Fibroblast of skin of right quadriceps (primary cell): ENCODE measurements at regions not wholly inside any gene's neighbourhood (a gene's known extent, or its start where the extent isn't known, plus 50 kb on each side); places are given as distances from the start of the nearest gene placed in this dataset.

Experiments
- DNase-seq: peaks from one replicate; pipeline ENCODE4 v3.0.0-alpha.2; 2013

GRCh38 chr2:100222844-100223243 is 80.5 kb upstream of the AFF3 start:
- DNase-seq = no peak

DNA sequence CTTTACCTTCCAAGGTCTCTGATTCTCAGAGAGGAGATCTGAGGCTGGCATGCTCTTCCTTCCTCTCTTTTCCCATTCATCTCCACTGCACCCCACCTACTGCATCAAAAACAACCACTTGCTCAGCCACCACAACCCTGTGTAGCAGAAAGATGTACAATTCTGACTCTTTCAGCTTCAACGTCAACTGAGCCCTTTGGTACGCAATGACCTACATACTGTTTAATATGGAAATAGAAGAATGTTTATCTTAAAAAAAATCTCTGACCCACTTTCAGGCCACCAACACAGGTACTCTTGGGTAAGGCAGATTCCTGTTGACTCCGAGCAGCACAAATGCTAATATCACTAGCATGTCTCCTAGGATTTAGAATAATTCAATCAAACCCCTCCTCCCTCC is 76.2 kb upstream of the AFF3 start:
- DNase-seq = no peak

GRCh38 chr2:100217323-100217722 is 74.9 kb upstream of the AFF3 start:
- no peak for DNase-seq

- DNase-seq = no peak
Measured at GRCh38 chr2:100216015-100216414, 73.6 kb upstream of the AFF3 start.

DNA sequence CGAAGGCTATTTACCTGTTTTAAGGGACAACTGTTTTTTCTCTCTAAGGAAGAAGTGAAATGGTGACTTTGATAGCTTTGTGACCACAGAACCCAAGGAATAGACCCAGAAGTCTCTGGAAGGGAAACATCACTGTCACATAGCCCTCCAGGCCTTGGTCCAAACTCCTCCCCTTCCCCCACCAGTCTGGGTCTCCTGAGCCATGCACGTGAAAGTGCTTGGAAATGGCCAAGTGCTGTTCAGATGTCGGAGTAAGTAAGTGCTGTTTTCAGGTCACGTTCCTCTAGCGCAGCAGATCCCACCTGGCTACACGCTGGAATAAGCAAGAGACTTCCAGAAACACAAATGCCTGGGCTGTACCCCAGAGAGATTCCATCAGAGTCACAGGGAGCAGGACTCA is 73.0 kb upstream of the AFF3 start:
- no peak for DNase-seq

DNA sequence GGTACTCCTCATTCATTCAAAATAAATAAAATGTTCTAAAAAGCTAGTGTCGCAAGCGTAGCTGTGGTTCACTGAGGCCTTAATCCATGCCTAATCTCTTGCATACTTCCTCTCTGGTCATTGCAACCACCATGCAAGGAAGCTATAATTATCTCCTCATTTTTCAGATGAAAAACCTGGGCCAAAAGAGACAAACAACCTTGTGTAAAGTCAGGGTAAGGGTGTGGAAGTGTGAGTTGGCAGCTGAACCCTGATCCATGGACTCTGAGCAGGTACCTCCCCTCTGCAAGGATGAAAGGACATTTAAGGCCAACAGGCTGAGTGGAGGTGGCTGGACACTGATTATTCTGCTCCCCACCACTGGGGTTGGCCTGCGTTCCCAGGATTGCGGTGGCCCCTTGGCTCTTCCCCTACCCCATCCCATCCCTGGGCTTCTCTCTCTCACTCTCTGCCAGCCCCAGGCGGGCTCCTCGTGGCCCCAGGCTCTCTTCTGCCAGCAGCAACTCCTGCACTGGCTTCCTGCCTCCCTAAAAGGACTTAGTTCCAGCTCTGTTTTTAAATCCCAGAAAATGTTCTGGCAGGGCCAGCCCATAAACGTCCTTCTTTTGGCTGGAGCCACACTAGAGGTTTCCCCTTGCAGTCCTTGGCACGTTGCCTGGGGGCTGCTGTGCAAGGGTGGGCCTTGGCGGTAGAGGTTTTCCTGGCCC is 72.0 kb upstream of the AFF3 start:
- DNase-seq = peak; percentile 28

DNA sequence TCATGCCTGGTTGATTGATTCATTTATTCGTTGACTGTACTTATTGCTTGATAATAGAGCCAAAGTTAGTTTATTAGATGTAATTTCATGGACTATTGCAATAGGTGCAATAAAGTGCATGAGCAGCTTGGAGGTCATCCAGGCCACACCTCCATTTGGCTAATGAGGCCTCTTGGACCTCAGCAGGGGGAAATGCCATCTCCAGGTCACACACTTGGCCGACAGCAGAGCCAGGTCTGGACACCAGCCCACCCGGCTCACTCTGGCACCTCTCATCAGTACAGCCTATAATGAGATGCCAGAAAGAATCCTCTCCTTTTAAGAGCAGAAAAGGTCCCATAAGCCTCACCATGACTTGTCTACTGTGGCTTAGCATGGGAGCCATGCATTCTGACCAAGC is 71.2 kb upstream of the AFF3 start:
- no peak for DNase-seq

- DNase-seq = no peak
Measured at GRCh38 chr2:100212850-100213249, 70.5 kb upstream of the AFF3 start.

GRCh38 chr2:100211521-100211920 is 69.1 kb upstream of the AFF3 start:
- DNase-seq = no peak

- peak; percentile 65 for DNase-seq
Measured at GRCh38 chr2:100208141-100208770, 65.9 kb upstream of the AFF3 start.

- DNase-seq = no peak
Measured at GRCh38 chr2:100207411-100207885, 65.1 kb upstream of the AFF3 start.

DNA sequence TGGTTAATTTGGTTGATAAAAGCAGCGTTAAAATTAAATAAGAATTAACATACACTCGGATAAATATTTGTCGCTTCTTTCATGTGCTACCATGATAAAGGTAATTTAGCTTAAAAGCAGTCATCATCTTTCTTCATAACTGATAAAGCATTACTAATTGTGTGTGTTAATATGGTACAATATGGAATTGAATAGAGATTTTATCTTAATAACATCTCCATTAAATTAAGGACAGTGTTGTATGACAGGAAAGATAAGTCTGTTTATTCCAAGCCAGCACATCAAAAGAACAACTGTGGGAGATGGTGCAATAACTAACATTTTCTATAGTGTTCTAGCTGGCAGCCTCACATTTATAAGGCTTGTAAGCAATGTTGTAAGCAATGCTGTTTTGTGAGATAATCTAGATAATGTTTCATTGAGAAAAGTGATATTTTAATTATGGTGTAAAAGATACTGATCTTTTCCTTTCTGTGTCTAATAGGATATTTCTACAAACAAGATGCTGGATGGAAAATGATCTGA is 64.4 kb upstream of the AFF3 start:
- DNase-seq = no peak

- DNase-seq = no peak
Measured at GRCh38 chr2:100205174-100205573, 62.8 kb upstream of the AFF3 start.

GRCh38 chr2:100202567-100202966 is 60.2 kb upstream of the AFF3 start:
- DNase-seq = no peak

DNA sequence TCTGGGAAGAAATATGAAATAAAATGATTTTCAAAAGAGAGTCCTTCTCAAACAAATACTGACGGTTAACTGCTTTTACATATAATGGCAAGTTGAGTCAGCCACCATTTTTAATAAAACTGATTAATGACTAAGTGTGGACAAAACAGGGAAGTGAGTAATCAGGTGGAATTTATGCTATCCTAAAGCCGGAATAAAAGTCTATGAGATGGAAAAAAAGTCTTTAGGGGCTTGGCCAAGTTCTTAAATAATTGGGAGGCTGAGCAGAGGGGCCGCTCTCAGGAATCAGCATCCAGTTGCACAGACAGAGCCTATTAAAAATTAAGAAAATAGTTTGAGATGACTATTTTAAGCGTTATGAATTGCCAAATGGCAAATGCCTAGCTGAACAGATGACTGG is 58.6 kb upstream of the AFF3 start:
- peak; percentile 78 for DNase-seq

DNA sequence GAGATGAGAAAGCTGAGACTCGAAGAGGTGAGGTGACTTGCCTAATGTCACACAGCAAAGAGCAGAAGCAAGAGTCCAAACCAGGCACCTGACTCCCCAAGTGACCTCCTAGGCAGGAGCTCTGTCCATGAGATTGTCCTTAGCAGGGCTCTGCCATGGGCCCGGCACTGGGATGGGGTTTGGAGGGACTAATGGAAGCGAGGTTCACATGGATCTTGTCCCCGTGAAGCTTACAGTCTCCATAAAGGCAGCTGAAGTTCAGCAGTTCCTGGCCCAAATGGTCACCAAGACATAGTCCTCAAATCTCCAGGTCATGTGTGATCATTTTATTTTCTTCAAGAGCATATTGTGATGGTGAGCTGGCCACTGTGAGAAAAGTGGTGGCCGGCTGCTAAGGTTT is 57.0 kb upstream of the AFF3 start:
- no peak for DNase-seq

DNA sequence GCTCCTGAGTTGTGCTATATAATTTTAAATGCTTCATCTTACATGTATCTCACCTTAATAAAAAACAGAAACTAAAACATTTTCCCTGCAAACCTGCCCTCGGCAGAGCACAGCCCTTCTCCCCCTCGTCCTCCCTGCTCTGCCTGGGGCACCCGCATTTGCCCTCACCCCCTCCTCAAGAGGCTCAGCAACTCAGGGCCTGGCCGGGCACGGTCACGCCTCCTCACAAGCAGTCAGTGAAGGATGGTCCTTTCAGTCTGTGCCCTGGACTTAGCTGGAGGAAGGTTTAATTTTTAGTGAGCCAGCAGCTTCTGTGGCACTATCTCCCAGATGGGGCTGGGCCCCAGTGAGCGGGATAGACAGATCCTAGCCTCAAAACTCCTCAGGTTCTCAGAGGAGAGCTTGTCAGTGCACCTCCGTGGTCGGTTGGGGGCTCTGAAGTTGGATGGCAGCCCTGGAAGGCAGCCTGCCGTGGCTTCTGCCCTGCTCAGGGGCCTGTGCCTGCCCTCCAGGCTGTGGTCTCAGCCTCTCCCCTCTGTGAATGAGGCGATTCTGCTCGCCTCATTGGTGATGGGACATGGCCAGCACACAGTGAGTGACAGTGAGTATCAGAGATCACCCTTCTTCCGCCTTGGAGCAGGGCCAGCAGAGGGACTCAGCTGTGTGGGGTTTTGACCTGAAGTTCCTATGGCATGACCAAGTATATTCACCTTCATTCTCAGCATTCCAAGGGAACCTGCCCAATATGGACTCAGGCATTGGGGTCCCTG is 56.3 kb upstream of the AFF3 start:
- DNase-seq = no peak

- DNase-seq = peak; percentile 87
Measured at GRCh38 chr2:100197631-100198153, 55.3 kb upstream of the AFF3 start.

GRCh38 chr2:100196786-100197494 is 54.5 kb upstream of the AFF3 start:
- peak; percentile 77 for DNase-seq

- no peak for DNase-seq
Measured at GRCh38 chr2:100195942-100196341, 53.6 kb upstream of the AFF3 start.

DNA sequence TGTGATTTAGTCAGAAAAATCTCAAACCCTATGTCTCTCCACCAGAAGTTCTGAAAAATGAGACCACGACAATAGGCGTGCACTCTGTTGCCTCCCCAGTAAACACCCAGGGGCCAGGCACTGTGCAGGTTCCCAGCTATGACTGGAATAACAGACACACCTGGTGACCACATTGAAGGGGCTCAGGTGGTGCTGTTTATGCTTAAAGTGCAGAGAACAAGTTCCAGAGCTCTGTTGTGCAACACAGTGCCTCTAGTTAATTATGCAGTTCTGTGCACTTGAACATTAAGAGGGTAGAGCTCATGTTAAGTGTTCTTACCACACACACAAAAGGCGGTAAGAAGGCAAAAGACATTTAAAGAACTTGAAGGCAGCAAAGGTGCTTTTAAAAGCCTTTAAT is 52.6 kb upstream of the AFF3 start:
- DNase-seq = no peak

DNA sequence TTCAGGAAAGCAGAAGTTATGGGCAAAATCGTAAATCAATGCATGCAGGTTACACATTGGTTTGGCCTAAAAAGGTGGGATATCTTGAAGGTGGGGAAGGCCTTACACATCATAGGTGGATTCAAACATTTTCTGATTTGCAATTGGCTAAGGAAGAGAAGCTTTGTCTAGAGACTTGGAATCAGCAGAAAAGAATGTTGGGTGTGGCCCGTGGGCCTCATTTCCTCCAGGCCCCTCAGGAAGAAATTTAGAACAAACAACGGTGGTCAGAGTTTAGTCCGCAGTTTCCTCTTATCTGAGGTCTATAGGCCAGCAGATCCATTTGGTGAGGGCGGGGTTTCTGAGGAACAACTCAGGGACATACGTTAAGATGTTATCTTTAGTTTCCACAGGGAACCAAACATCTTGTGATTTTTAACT is 50.9 kb upstream of the AFF3 start:
- no peak for DNase-seq

- no peak for DNase-seq
Measured at GRCh38 chr2:100192825-100193224, 50.4 kb upstream of the AFF3 start.
